ENCODE measurements at regions not wholly inside any gene's neighbourhood (a gene's known extent, or its start where the extent isn't known, plus 50 kb on each side); places are given as distances from the start of the nearest gene placed in this dataset.

DNA sequence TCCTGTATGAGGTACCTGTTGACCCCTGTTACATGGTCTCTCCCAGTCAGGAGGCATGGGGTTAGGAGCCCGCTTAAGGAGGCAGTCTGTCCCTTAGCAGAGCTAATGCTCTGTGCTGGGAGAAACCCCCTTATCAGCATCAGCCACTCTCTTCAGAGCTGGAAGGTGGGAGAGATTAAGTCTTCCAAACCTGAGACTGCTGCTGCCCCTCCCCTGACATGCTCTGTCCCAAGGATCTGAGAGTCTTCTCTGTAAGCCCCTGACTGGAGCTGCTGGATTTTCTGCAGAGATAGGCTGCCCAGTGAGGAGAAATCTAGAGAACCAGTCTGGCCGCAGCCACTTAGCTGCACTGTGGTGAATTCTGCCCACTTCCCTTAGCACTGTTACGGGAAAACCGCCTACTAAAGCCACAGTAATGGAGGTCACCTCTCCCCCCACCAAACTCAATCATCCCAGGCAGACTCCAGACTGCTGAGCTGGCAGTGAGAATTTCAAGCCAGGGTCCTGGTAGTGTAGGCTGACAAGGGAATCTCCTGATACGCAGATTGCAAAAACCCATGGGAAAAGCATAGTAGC is 222.3 kb downstream of the DDX3Y start (continued):
- TF ChIP-seq, protein P1, sequence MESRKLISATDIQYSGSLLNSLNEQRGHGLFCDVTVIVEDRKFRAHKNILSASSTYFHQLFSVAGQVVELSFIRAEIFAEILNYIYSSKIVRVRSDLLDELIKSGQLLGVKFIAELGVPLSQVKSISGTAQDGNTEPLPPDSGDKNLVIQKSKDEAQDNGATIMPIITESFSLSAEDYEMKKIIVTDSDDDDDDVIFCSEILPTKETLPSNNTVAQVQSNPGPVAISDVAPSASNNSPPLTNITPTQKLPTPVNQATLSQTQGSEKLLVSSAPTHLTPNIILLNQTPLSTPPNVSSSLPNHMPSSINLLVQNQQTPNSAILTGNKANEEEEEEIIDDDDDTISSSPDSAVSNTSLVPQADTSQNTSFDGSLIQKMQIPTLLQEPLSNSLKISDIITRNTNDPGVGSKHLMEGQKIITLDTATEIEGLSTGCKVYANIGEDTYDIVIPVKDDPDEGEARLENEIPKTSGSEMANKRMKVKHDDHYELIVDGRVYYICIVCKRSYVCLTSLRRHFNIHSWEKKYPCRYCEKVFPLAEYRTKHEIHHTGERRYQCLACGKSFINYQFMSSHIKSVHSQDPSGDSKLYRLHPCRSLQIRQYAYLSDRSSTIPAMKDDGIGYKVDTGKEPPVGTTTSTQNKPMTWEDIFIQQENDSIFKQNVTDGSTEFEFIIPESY (IDR thresholded peaks at IDR 0.05; ENCODE audit: extremely low read depth, insufficient replicate concordance, low read length) = no peak
- no peak for TF ChIP-seq FOSL1 (IDR thresholded peaks at IDR 0.05; ENCODE audit: low read depth)

DNA sequence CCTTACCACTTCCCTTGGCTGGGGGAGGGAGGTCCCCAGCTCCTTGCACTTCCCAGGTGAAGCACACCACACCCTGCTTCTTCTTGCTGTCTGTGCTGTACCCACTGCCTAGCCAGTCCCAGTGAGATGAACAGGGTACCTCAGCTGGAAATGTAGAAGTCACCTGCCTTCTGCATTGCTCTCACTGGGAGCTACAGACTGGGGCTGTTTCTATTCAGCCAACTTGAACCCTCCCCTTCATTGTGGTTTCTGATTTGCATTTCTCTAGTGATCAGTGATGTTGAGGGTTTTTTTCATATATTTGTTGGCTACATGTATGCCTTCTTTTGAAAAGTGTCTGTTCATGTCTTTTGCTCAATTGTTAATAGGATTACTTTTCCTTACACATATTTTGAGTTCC is 222.8 kb downstream of the DDX3Y start:
- Histone ChIP-seq H3K27me3 (ENCODE audit: insufficient read depth, low read length) (no peaks in the 10 kb centered on the region), H3K27ac (ENCODE audit: low read depth, low read length) (no peak overlapping the region), H3K4me2 (ENCODE audit: low read length) (no peak overlapping the region), H3K36me3 (ENCODE audit: control insufficient read depth in 1 of 2, insufficient read depth in 2 of 2, low read length in 2 of 2) (no peaks in the 10 kb centered on the region), H3K4me1 (ENCODE audit: control insufficient read depth in 1 of 2, insufficient read depth in 2 of 2, low read length in 2 of 2) (no peaks in the 10 kb centered on the region), H2AFZ (ENCODE audit: low read depth, low read length, poor library complexity, severe bottlenecking) (no peak overlapping the region), H3K4me3 (replicated peaks in 1 of 2; ENCODE audit: low read depth in 1 of 2, low read length in 2 of 2) (no peak overlapping the region), H3K79me2 (ENCODE audit: insufficient read depth, low read length) (no peaks in the 10 kb centered on the region), H3K9me3 (ENCODE audit: control insufficient read depth in 1 of 2, insufficient read depth in 1 of 2, low read depth in 1 of 2, low read length in 2 of 2) (no peaks in the 10 kb centered on the region), H3K9ac (ENCODE audit: low read length) (no peak overlapping the region), H4K20me1 (ENCODE audit: insufficient read depth) (no peaks in the 10 kb centered on the region), H3K9me2 (ENCODE audit: insufficient read depth) (no peaks in the 10 kb centered on the region)
- ChIA-PET RAD21 (ENCODE audit: low non-redundant PET in 1 of 2, low total read pairs in 2 of 2, uncharacterized antibody in 2 of 2, unreplicated experiment in 2 of 2) (no interaction called here), POLR2A (no interaction called here), CTCF (no interaction called here)
- DNase-seq (ENCODE audit: low read depth, low spot score) = no peak
- TF ChIP-seq YY1 (IDR thresholded peaks at IDR 0.05; ENCODE audit: extremely low read depth, insufficient replicate concordance, low read depth, low read length) = no peak
- TF ChIP-seq RAD21 (IDR thresholded peaks at IDR 0.05; ENCODE audit: low read depth) = no peak
- TF ChIP-seq, protein P2, sequence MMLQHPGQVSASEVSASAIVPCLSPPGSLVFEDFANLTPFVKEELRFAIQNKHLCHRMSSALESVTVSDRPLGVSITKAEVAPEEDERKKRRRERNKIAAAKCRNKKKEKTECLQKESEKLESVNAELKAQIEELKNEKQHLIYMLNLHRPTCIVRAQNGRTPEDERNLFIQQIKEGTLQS (IDR thresholded peaks at IDR 0.05) = no peak
- TF ChIP-seq SRF (IDR thresholded peaks at IDR 0.05; ENCODE audit: low read depth) = no peak
- TF ChIP-seq ELF1 (IDR thresholded peaks at IDR 0.05; ENCODE audit: borderline replicate concordance, low read depth) = no peak
- TF ChIP-seq, protein P3, sequence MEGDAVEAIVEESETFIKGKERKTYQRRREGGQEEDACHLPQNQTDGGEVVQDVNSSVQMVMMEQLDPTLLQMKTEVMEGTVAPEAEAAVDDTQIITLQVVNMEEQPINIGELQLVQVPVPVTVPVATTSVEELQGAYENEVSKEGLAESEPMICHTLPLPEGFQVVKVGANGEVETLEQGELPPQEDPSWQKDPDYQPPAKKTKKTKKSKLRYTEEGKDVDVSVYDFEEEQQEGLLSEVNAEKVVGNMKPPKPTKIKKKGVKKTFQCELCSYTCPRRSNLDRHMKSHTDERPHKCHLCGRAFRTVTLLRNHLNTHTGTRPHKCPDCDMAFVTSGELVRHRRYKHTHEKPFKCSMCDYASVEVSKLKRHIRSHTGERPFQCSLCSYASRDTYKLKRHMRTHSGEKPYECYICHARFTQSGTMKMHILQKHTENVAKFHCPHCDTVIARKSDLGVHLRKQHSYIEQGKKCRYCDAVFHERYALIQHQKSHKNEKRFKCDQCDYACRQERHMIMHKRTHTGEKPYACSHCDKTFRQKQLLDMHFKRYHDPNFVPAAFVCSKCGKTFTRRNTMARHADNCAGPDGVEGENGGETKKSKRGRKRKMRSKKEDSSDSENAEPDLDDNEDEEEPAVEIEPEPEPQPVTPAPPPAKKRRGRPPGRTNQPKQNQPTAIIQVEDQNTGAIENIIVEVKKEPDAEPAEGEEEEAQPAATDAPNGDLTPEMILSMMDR (IDR thresholded peaks at IDR 0.05 in 2 of 3, conservative IDR thresholded peaks at IDR 0.05 in 1 of 3; ENCODE audit: borderline replicate concordance in 1 of 3, insufficient read depth in 1 of 3, low read depth in 2 of 3, low read length in 2 of 3) = no peak
- TF ChIP-seq POLR2A (IDR thresholded peaks at IDR 0.05; ENCODE audit: borderline replicate concordance, extremely low read depth, insufficient read depth, insufficient read length) = no peak
- TF ChIP-seq EGR1 (IDR thresholded peaks at IDR 0.05; ENCODE audit: low read depth) = no peak
- TF ChIP-seq SIN3A (IDR thresholded peaks at IDR 0.05; ENCODE audit: low read depth) = no peak
- no peak for ATAC-seq
- BruUV-seq (replicated peaks) = no TSS peak
- intact Hi-C loops (cut with micrococcal nuclease) = no loop called here

All from HCT116 (cell line).